Inferior parietal cortex (tissue), 1 donor: ENCODE measurements at regions not wholly inside any gene's neighbourhood (a gene's known extent, or its start where the extent isn't known, plus 50 kb on each side); places are given as distances from the start of the nearest gene placed in this dataset.
"Not testable (repeated sequence)": the region's sequence is repeated elsewhere in the genome, so short reads cannot be mapped to it uniquely, and the experiment has no call there.

ENCODE experiments used
- DNase-seq: peaks from one replicate; pipeline ENCODE4 v3.0.0-alpha.2; 2016; ENCODE audit errors: extremely low spot score

- no peak for DNase-seq
Observed at GRCh38 chr6:79810185-79810705, 137.1 kb downstream of the ELOVL4 start.

GRCh38 chr6:79808921-79809320 lies 138.4 kb downstream of the ELOVL4 start:
- no peak for DNase-seq

- not testable (repeated sequence) for DNase-seq
Observed at GRCh38 chr6:79806661-79807060, 140.7 kb downstream of the ELOVL4 start.

GRCh38 chr6:79804732-79805131 lies 142.6 kb downstream of the ELOVL4 start:
- DNase-seq, result no peak

- no peak for DNase-seq
Observed at GRCh38 chr6:79803917-79804316, 143.4 kb downstream of the ELOVL4 start.

GRCh38 chr6:79802657-79803300 lies 144.6 kb downstream of the ELOVL4 start:
- no peak for DNase-seq

GRCh38 chr6:79801362-79801761 lies 146.0 kb downstream of the ELOVL4 start:
- no peak for DNase-seq

GRCh38 chr6:79798841-79799240 lies 148.5 kb downstream of the ELOVL4 start:
- no peak for DNase-seq

- DNase-seq, result no peak
Observed at GRCh38 chr6:79797912-79798311, 149.4 kb downstream of the ELOVL4 start.

- no peak for DNase-seq
Observed at GRCh38 chr6:79797163-79797764, 150.1 kb downstream of the ELOVL4 start.

GRCh38 chr6:79796197-79796596 lies 151.2 kb downstream of the ELOVL4 start:
- no peak for DNase-seq

GRCh38 chr6:79789896-79790295 lies 157.5 kb downstream of the ELOVL4 start:
- DNase-seq, result no peak

GRCh38 chr6:79788756-79789155 lies 157.6 kb downstream of the SH3BGRL2 start:
- no peak for DNase-seq

GRCh38 chr6:79787626-79788025 lies 156.5 kb downstream of the SH3BGRL2 start:
- DNase-seq, result no peak

- DNase-seq, result no peak
Observed at GRCh38 chr6:79784395-79784753, 153.2 kb downstream of the SH3BGRL2 start.

- DNase-seq, result no peak
Observed at GRCh38 chr6:79783670-79784394, 152.7 kb downstream of the SH3BGRL2 start.

- no peak for DNase-seq
Observed at GRCh38 chr6:79782792-79783580, 151.9 kb downstream of the SH3BGRL2 start.

- no peak for DNase-seq
Observed at GRCh38 chr6:79781916-79782315, 150.8 kb downstream of the SH3BGRL2 start.

- no peak for DNase-seq
Observed at GRCh38 chr6:79780881-79781280, 149.8 kb downstream of the SH3BGRL2 start.

GRCh38 chr6:79778816-79779215 lies 147.7 kb downstream of the SH3BGRL2 start:
- no peak for DNase-seq

- DNase-seq, result peak; percentile 86
Observed at GRCh38 chr6:79777713-79778579, 146.8 kb downstream of the SH3BGRL2 start.
